ENCODE measurements at regions not wholly inside any gene's neighbourhood (a gene's known extent, or its start where the extent isn't known, plus 50 kb on each side); places are given as distances from the start of the nearest gene placed in this dataset.

GRCh38 chr15:93327364-93327763 lies 238.4 kb upstream of the RGMA start:
- no peak for TF ChIP-seq CTCF (conservative IDR thresholded peaks at IDR 0.05; ENCODE audit: low read depth, low read length)
- DNase-seq (ENCODE audit: low read depth) = no peak

DNA sequence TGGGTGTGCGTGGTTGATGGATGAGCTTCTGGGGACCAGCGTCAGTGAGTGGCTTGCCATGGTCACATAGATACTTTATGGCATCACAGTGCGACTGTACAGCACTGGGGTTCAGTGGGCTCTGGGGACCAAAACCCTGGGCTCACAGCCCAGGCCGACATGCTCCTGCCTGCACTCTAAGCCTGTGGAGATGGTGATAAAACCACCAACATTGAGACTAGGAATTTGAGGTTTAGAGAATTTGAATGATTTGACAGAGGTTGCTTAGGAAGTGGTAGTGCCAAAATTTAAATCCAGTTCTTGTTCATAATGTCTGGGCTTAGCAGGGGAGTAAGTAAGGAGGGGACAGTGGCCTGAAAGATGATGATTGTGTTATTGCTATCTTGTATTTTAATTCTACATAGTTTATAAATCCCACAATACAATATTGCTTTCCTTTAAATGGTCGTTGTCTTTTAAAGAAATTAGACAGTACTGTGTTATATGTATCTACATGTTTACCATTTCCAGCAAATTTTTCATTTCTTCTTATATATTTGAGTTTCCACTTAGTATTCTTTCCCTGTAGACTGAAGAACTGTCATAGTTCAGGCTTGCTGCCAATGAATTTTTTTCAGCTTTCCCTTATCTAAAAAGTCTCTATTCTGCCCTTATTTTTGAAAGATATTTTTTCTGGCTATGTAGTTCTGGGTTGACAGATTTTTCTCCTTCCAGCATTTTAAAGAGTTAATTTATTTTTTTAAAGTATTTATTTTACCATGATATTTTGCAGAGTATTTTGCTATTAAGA lies 235.4 kb upstream of the RGMA start:
- TF ChIP-seq CTCF (conservative IDR thresholded peaks at IDR 0.05; ENCODE audit: low read depth, low read length) = no peak
- no peak overlapping the region for H3K4me3 ChIP-seq (ENCODE audit: low read depth, low read length)
- DNase-seq (ENCODE audit: low read depth) = no peak

More at GRCh38 chr15:93327364-93327763, 238.4 kb upstream of the RGMA start:
- no peak overlapping the region for H3K4me3 ChIP-seq (ENCODE audit: low read depth, low read length)

- TF ChIP-seq CTCF (conservative IDR thresholded peaks at IDR 0.05; ENCODE audit: low read depth, low read length) = no peak
- H3K4me3 ChIP-seq (ENCODE audit: low read depth, low read length) = no peak overlapping the region
- no peak for DNase-seq (ENCODE audit: low read depth)
These were observed 232.9 kb upstream of the RGMA start for GRCh38 chr15:93321881-93322282.

DNA sequence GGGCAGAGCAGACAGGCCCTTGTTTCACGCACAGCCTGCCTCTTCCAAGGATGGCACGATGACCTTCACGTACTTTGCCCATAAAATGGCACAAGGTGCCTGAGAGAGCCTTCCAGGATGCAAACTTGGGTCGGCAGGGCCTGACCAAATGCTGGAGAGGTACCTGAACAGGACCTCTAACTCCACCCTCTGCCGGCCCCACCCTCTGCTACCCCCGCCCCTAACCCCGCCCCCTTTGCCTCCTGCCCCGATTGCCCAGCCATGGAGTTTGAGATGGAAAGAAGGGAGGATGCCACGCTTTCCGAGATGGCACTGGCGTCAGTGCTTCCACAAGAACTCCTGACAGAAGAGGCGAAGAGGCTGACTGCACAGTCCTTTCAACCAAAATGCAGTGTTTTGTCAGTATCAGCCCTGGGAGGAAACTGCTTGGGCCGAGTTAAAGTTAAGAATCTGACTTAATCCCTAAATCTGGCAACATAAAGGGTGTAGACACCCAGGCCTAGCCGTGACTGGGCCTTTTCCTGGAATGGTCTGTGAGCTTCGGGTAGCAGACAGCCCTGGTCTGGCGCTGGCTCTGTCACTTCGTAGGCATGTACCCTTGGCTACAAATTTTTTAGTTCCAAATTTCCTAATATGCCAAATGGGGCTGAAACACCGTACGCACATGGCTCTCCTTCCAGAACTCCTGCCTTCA lies 230.3 kb upstream of the RGMA start:
- DNase-seq (ENCODE audit: low read depth) = no peak
- no peak for TF ChIP-seq CTCF (conservative IDR thresholded peaks at IDR 0.05; ENCODE audit: low read depth, low read length)
- H3K4me3 ChIP-seq (ENCODE audit: low read depth, low read length) = no peak overlapping the region

DNA sequence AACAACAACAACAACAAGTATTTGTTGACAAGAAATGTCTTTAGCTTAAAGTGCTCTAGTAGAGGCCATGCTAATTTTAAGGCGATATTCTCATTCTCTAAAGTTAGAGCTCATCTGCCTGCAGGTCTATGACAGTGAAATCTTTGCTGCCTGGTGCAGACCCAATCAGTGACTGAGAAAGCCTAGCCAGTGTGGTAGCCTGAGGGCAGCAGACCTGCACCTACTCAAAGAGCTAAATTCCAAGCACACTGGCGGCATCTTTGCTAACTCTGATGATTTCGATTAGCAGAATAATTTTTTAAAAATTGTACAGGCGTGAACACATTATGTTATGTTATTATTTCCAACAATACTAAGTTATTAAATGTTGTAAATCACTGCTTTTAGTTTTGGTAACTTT lies 228.8 kb upstream of the RGMA start:
- DNase-seq (ENCODE audit: low read depth) = no peak
- TF ChIP-seq CTCF (conservative IDR thresholded peaks at IDR 0.05; ENCODE audit: low read depth, low read length) = no peak
- no peak overlapping the region for H3K4me3 ChIP-seq (ENCODE audit: low read depth, low read length)

DNA sequence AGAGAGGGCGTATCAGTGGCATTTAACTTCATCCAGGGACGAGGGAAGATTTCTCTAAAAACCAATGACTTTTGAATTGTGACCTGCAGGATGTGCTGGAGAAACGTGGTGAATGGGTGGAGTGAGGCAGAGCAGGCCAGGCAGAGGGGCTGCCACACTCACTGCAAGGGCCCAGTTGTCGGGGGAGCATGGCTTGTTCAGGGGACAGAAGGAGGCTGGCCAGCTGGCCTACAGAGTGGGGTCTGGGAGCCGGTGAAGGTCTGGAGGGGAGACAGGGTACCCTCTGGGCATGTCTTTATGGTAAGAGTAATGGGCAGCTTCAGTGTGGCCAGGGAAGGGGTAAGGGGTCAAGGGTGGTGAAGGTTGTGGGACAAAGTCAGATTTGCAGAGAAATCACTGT lies 225.2 kb upstream of the RGMA start:
- no peak overlapping the region for H3K4me3 ChIP-seq (ENCODE audit: low read depth, low read length)
- no peak for DNase-seq (ENCODE audit: low read depth)
- no peak for TF ChIP-seq CTCF (conservative IDR thresholded peaks at IDR 0.05; ENCODE audit: low read depth, low read length)

Data from epithelial cell of proximal tubule (primary cell).